Heart right ventricle (tissue), 16 donors: ENCODE measurements at regions not wholly inside any gene's neighbourhood (a gene's known extent, or its start where the extent isn't known, plus 50 kb on each side); places are given as distances from the start of the nearest gene placed in this dataset.

Source experiments
- ATAC-seq, 8 donors: fragments of 200-7000 bp; cut with Tn5 transposase; one replicate each; pipeline ENCODE4 v1.9.1; 2020; ENCODE audit warnings: mild to moderate bottlenecking in 8 of 8, moderate library complexity in 8 of 8, moderate number of reproducible peaks in 1 of 8
- DNase-seq, 2 donors: peaks; one replicate each; pipeline ENCODE4 v3.0.0-alpha.2; 2020
- H3K27ac ChIP-seq, 10 donors: fragments of 200-600 bp; sonication (generic) in 2 of 10; one replicate each; pipeline versions ENCODE4 v1.5.0 to v1.8.0; 2020 to 2022; ENCODE audit warnings: mild to moderate bottlenecking in 3 of 10
- H3K27me3 ChIP-seq, 7 donors: fragments of 200-600 bp; one replicate each; pipeline ENCODE4 v1.8.0; 2021 to 2022; ENCODE audit warnings: mild to moderate bottlenecking in 2 of 7
- H3K36me3 ChIP-seq, 9 donors: fragments of 200-600 bp; sonication (generic) in 1 of 9; one replicate each; pipeline versions ENCODE4 v1.5.0 to v1.8.0; 2020 to 2022; ENCODE audit warnings: mild to moderate bottlenecking in 2 of 9
- H3K4me1 ChIP-seq, 9 donors: fragments of 200-600 bp; sonication (generic) in 1 of 9; one replicate each; pipeline versions ENCODE4 v1.5.0 to v1.8.0; 2020 to 2022; ENCODE audit warnings: mild to moderate bottlenecking in 4 of 9
- H3K4me3 ChIP-seq, 10 donors: fragments of 200-600 bp; sonication (generic) in 2 of 10; one replicate each; pipeline versions ENCODE4 v1.5.0 to v1.8.0; 2020 to 2022; ENCODE audit warnings: mild to moderate bottlenecking in 7 of 10, moderate library complexity in 2 of 10
- H3K9me3 ChIP-seq, 11 donors: fragments of 200-600 bp in 10 of 11; sonication (generic) in 2 of 11; one replicate each; pipeline versions ENCODE4 v1.5.0 to v1.8.0; 2013 to 2022; ENCODE audit warnings: mild to moderate bottlenecking in 2 of 11, control low read depth in 1 of 11, moderate library complexity in 1 of 11
- CTCF ChIP-seq, 9 donors: fragments of 200-600 bp; sonication (generic) in 2 of 9; IDR thresholded peaks; one replicate each; pipeline versions ENCODE4 v1.5.0 to v1.8.0; 2021 to 2022; ENCODE audit warnings: antibody characterized with exemption in 9 of 9, mild to moderate bottlenecking in 5 of 9, moderate library complexity in 1 of 9
- WGBS, 2 donors: extraction: QIAGEN DNeasy Blood & Tissue Kit; methylation state at CpG; one replicate each; pipeline ENCODE4 v1.1.7; 2013; ENCODE audit warnings: inconsistent platforms in 1 of 2; 5-methylcytosine and 5-hydroxymethylcytosine counted together
- intact Hi-C, 10 donors: fragments of 100-400 bp; cut with DNase I; formaldehyde crosslinking; loops; one replicate each; pipeline versions ENCODE4 v1.11.1 to v1.14.2; 2022
- donor health status: Arrhythmogenic right ventricular cardiomyopathy.
- donor health status: ischemic (EF 13 %, LVEDD 7.1; RV severe dilation, severe dysfunction).
- donor health status: healthy with polysubstance abuse.
- donor health status: DM: no; HTN: yes; CAD: no.
- donor health status: DM: no; HTN: no; CAD: no.
- donor health status: ischemic (EF 25% LVEDD 6.9; RV normal size, moderate dysfunction).
- donor health status: ischemic (EF 25% LVEDD 5.7; RV mildly dilated, moderate dysfunction).
- donor health status: healthy.
- donor health status: DM: yes; HTN: yes; CAD: no.
- donor health status: Ischemic cardiomyopathy.
- donor health status: ischemic (EF 35%, LVEDD 5.7; RV mildly dilated, moderate dysfunction).
- donor health status: nonischemic (EF 11% LVEDD 7.7; RV severe dilation, severe dysfunction).
- donor health status: DM: yes; HTN: yes; CAD: no.
- donor health status: PGD.
- donor health status: ischemic (EF 29% LVEDD 5.4; RV normal size, mild dysfunction).
- donor health status: nonischemic (EF 23%, LVEDD 6.1; RV moderate dilation, normal function).

GRCh38 chr13:111902726-111903125, 164.2 kb upstream of the SOX1 start:
- Histone ChIP-seq H3K4me3 (no peak overlapping the region), H3K27ac (no peak overlapping the region), H3K36me3 (no peaks in the 10 kb centered on the region), H3K4me1 (no peaks in the 10 kb centered on the region), H3K9me3 (no peaks in the 10 kb centered on the region), H3K27me3 (peaks cover 0 to 47% (median 6%) of the 10 kb centered on the region in 7 donors)
- DNase-seq = no peak
- intact Hi-C loops = no loop called here
- WGBS, 2 donors = 83 to 86% methylated on average over 10 of the region's 10 CpGs
- no peak for TF ChIP-seq CTCF (IDR thresholded peaks at IDR 0.05)
- ATAC-seq = no peak

GRCh38 chr13:111903143-111903542, 163.8 kb upstream of the SOX1 start:
- H3K36me3 ChIP-seq = no peaks in the 10 kb centered on the region
- ATAC-seq (no peak), DNase-seq (no peak)
- H3K27ac ChIP-seq = no peak overlapping the region
- no peak overlapping the region for H3K4me3 ChIP-seq
- H3K9me3 ChIP-seq = no peaks in the 10 kb centered on the region
- intact Hi-C loops = no loop called here
- peaks cover 0 to 47% (median 6%) of the 10 kb centered on the region in 7 donors for H3K27me3 ChIP-seq
- no peaks in the 10 kb centered on the region for H3K4me1 ChIP-seq
- WGBS, 2 donors = 83 to 86% methylated on average over 5 of the region's 5 CpGs
- TF ChIP-seq CTCF (IDR thresholded peaks at IDR 0.05) = no peak

GRCh38 chr13:111904166-111904565, 162.8 kb upstream of the SOX1 start:
- TF ChIP-seq CTCF (IDR thresholded peaks at IDR 0.05) = no peak
- Histone ChIP-seq H3K4me3 (no peak overlapping the region), H3K27me3 (peaks cover 0 to 38% (median 8%) of the 10 kb centered on the region in 7 donors), H3K4me1 (no peaks in the 10 kb centered on the region), H3K9me3 (no peaks in the 10 kb centered on the region), H3K27ac (no peak overlapping the region), H3K36me3 (no peaks in the 10 kb centered on the region)
- intact Hi-C loops = no loop called here
- no peak for ATAC-seq
- no peak for DNase-seq
- WGBS, 2 donors = 81 to 82% methylated on average over 7 of the region's 7 CpGs

GRCh38 chr13:111904701-111905608, 162.0 kb upstream of the SOX1 start:
- H3K36me3 ChIP-seq = no peaks in the 10 kb centered on the region
- no peak overlapping the region for H3K4me3 ChIP-seq
- no peak overlapping the region for H3K27ac ChIP-seq
- no peak for TF ChIP-seq CTCF (IDR thresholded peaks at IDR 0.05)
- DNase-seq = no peak
- 88 to 91% methylated on average over 36 to 47 of the region's 47 CpGs for WGBS, 2 donors
- H3K9me3 ChIP-seq = no peaks in the 10 kb centered on the region
- peaks cover 0 to 39% (median 14%) of the 10 kb centered on the region in 7 donors for H3K27me3 ChIP-seq
- ATAC-seq = no peak
- no peaks in the 10 kb centered on the region for H3K4me1 ChIP-seq
- intact Hi-C loops = no loop called here
